GF-D8 (cell line): ENCODE measurements at regions not wholly inside any gene's neighbourhood (a gene's known extent, or its start where the extent isn't known, plus 50 kb on each side); places are given as distances from the start of the nearest gene placed in this dataset.

Experiments used
- DNase-seq: peaks from one replicate; lab custom pipeline; 2025; lab: John Stamatoyannopoulos, UW

DNA sequence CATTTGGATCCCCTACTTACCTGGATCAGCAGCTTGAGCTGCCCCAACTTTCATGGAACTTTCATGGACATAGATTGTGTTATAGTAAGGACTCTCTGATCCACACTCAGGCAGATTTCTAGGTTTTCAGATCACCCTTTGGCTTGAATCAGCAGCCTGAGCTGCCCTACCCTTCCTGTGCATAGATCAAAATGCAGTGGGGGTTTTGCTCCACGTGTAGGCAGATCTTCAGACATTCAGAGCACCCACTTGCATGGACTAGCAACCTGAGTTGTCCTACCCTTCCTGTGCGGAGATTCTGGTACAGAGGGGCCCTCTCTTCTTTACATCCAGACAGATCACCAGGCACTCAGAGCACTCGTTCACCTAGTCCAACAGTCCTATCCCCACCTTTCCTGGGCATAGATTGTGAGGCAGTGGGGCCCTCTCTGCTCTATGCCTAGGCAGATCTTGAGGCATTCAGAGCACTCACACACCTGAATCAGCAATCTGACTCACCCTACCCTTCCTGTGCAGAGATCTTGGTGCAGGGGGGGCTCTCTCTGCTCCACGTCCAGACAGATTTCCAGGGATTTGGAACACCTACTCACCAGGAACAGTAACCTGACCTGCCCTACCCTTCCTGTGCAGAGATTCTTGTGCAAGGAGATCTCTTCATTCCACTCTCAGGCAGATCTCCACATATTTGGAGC, 705.2 kb upstream of the NRSN1 start:
- DNase-seq: no peak

DNA sequence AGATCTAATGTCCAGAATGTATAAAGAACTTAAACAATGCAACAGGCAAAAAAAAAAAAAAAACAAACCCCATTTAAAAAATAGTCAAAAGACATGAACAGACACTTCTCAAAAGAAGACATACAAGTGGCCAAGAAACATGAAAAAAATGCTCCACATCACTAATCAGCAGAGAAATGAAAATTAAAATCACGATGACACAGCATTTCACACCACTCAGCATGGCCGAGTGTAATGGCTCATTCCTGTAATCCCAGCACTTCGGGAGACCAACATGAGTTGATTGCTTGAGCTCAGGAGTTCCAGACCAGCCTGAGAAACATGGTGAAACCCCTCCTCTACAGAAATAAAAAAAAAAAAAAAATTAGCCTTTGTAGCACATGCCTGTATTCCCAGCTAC, 701.4 kb upstream of the NRSN1 start:
- no peak for DNase-seq

DNA sequence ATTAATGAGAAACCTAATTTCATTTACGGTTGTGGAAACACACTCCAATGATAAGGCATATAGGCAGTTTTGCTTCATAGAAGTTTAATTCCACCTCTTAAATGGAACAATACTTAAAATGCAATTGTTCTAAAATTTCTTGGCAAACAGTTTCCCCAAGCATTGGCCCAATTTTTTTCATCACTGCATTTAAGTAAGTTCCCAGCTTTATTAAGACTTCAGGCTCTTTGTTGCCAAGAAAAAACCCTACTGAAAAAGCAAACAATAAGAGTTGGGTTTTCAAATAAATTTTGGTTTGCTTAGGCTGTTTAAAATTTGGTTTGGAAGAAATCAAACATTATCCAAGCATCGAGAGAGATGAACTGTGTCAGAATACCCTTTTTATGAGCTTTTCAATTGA, 690.9 kb upstream of the NRSN1 start:
- DNase-seq: no peak

DNA sequence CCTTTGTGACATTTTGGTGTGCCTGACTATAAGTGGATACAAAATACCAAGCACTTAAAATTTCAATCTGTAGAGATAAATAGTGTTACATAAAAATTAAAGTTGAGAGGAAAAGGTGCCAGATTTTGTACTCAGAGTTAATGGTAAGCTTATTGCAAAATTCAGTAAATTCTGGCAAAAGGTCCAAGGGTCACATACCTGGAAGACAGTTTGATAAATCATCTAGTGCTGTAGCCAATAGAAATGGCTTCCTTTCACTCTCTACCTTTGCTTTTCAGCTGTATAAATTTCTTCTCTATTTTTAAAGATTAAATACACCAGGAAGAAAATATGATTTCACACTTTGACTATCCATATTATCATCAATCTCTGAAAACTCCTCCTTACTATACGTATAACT, 690.2 kb upstream of the NRSN1 start:
- no peak for DNase-seq

DNA sequence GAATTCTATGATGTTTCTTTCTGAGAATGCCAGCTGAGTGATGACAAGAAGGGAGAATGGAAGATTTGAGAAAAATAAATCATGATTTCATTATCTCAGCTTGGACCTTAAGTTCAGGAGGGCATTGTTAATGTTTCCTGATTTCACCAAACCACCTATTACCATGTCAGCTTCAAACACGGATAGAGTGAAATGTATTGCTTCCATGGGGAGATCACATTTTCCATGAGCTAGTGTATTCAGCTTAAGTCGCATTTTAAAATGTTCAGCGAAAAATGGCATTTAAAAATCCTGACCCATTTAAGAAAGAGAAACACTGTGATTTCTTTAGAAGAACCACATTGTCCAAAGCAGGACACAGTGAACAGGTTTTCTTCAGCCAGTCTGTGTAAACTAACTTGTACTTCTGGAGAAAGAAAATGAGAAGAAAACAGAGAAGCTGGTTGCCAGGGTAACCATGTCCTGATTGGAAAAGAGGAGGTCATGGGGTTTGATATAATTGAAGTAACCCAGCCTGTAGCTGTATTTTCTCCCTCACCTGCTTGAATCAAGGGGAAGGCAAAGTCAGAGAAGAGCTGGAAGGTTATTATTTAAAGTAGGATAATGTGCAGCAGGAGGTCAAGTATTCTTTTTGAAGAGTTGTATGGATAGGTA, 684.1 kb upstream of the NRSN1 start:
- no peak for DNase-seq

DNA sequence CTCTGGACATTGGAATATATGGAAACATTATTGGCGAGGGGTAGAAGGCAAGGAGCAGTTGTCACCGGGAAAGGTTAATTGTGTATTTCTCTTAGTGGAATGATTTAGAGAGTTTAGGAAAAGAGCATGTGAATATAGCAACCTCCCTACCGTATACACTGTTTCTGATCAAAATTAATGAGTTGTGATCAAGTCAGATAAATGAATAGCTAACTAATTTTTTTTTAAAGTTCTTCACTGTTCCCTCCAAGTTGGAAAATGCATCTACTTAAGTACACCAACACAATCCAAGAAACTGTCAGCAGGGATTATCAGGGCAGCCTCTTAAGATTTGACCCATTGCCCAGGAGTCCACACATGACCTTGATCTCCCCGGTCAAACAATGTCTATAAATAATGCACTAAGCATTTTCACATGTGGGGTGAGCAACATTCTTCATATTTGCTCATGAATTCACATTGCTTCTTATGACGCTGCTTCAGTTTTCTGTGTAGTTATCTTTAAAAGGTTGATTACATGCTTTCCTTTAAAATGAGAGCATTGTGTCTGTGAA, 680.8 kb upstream of the NRSN1 start:
- no peak for DNase-seq

DNA sequence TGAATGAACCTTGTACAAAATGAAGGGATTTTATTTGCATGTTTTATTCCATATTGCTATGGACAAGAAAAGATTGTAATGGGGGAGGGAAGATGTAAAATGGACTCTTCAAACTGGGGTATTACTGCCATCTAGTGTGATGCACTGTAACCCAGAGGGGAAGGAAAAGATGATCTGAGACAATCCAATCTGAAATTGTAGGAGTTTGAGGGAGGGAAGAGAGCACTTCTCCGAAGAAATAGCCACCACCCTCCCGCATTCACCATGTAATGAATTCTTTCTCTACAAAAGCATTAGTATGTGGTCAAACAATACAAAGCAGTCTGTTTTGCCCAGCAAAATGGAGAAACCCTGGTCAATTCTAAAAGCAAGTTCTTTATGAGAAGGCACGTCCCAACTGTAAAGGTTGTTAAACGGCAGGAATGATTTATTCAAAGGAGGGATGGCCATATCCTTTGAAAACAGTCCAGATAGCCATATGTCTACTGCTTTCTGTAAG, 679.5 kb upstream of the NRSN1 start:
- no peak for DNase-seq

DNA sequence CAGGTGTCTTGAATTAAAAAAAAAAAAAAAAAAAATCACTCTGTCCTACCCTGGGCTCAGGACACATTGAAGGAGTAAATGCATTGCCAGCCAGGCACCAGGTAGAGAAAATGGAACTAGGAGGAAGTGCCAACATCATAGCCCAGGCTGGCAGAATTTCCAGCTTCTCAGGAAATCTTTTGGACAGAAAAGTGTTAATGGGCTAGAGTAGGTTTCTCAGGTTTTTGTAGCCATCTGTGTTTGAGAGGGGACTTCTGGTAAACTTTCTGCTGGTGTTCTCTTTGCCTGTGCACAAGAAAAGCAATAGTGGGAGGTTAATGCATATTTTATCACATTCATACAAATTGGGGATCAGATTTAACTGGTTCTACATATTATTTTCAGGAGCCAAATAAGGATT, 678.3 kb upstream of the NRSN1 start:
- DNase-seq: no peak

DNA sequence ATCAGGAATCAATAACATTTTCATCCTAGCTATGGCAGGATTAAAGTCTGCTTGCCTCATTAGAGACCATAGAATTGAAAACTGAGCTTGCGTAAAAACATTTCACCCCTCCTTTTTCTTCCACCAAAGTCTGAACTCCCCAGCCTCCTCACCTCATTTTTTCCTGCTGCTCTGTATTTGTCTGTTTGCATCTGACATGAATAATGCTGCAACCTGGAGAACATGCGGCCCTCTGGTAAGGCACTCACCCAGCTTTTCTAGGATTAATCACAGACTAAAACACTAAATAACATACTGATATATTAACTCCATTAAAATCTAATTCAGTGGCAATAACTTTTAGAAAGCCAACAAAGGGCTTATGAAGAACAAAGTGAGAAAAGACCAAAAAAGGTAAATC, 677.7 kb upstream of the NRSN1 start:
- no peak for DNase-seq

DNA sequence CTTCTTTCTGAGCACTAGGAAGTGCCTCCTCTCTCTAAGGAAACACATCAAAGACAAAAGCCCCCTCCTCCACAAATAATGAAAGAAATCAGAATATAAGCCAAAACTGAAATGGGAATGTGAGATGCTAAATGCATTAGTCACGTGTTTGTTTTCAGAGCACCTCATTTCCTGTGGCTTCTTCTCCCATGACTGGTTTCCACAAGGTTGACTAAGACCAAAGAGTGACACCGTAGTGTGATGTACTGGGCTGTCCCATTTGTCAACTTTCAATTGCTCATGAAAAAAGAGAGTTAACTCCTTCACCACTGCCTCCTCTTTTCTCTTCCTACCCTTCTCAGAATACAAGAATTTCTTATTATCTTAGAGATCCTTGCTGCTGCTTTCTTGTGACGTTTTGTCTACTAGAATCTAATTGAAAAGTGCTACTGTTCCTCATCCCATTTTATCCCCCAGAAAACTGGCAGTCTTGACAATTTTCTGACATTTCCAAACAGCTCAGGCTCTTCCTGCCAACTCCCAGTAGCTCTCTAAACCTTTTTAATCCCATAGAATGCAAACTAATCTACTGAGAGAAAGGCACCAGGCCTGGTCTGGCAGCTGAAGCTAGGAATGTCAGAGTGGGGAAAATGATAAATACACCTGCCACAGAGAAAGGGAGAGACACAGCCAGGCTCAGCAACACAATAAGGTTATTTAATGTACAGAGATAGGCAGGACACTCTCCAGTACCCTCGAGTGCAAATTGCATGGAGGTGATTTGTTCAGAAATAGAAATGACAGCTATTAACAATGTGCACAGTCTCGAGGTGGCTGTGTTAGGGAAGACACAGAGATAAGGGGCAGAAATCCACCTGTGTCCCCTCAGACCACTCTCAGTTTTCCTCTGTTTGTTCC, 671.7 kb upstream of the NRSN1 start:
- no peak for DNase-seq

DNA sequence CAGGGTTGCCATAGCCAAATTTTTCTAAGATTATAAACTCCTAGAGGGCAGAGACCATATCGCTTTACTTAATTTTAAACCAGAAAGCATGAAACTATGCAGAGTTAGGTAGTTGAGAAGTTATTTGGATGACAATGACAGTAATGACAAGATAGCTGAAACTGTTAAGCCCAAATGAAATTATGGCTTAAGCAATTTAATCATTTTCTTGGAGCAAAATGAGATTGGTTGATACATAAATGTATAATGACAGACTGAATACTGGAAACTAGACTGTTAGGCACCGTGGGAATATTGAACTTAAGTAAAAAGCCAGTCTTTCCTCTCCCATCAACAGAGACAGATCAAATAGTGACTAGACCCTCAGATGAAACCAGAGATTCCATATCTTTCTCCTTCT, 670.3 kb upstream of the NRSN1 start:
- DNase-seq: no peak

DNA sequence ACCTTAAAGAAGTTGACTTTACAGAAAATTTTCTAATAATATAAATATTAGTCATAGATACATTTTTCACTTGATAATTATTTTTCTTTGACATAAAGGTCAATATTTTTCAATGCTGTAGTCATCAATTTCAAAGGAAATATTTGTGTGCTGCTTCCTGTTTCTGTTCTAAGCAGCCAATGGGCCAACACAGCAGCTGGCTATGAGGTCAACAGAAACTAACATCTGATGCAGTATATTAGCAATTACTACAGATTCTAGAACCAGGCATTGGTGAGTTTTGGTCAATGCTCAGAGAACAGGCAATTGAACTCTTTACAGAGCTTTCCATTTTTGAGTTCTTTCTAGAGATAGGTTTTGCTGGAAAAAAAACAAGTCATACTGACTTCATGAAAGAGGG, 669.6 kb upstream of the NRSN1 start:
- no peak for DNase-seq

DNA sequence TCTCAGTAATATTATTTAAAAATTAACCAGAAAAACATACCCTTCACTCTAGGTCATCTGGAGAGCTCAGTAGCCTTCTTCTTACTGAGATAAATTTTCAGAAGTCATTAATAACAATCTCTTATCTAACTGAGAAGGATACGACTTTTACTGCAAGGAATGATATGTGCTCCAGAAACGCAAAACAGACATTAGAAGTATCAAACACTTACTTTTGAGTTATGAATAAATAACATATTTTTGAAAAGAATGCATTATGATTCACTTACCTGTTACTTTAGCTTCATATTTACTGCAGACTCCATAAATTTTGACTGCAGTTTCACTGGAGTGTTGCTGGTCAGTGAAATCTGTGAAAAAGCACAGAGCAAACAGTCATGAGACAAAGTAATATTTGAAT, 668.7 kb upstream of the NRSN1 start:
- DNase-seq: no peak

DNA sequence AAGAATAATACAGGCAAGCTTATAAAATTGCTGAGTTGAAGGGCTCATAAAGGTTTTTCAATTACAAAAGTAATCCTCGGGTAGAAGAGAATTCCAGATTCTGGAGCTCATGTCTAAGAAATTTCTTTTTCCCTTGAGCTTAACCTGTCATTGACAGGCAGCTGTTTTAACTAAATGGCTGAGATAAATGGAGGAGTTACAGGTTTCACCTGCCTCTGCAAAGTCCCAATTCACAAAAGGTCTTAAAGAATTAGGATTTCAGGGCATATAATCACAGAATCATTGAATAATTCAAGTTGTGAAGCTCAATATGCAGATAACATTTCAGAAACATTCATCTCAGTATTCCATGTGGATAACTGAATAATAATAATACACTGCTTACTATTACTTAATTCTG, 660.1 kb upstream of the NRSN1 start:
- no peak for DNase-seq

DNA sequence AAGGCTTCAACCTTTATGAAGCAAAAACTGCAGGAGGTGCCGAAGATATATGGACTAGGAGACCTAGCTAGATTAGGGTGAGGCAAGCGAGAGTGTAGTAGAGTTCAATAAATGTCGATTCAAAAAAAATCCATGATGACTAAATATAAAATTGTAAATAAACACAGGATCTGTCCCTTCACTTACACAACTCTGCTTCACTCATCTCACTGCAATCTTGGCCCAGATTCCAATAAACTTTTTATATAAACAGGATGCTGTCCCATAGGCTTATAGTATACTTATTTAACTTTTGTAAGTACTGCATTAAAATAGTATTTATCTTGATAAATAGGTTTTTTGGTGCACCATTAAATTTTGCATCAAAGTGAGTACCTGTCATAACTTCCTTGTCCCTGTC, 648.4 kb upstream of the NRSN1 start:
- DNase-seq: no peak

DNA sequence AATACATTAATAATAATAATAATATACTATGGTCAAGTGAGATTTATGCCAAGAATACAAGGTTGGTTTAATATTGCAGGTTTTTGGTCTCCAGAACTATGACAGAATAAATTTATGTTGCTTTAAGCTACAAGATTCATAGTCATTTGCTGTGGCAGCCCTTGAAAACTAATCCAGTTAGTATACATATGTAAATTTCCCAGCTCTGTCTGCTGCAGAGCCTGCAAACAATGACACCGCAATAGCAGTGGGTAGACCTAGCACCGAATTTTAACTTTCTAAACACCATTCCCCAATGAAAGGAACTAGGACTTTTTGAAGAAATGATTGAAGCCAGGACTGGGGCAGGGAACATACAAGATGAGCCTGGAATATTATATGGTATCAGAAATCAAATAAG, 647.7 kb upstream of the NRSN1 start:
- DNase-seq: no peak

DNA sequence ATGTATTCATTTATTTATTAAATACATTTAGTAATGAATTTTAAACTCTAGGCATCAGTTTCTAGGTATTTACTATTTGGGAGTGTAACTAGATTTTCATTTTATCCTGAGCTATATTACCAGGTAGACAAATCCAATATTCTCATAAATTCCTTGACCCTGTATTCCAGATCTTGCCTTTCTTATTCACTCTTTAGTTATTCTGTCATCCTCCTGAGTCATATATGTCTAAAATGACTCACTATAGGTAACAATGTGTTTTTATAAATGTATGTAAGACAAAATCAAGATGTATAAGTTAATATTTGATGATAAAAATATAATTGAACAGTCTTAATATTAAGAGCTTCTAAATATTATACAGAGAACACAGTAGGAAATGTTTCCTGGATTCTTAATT, 642.1 kb upstream of the NRSN1 start:
- no peak for DNase-seq

DNA sequence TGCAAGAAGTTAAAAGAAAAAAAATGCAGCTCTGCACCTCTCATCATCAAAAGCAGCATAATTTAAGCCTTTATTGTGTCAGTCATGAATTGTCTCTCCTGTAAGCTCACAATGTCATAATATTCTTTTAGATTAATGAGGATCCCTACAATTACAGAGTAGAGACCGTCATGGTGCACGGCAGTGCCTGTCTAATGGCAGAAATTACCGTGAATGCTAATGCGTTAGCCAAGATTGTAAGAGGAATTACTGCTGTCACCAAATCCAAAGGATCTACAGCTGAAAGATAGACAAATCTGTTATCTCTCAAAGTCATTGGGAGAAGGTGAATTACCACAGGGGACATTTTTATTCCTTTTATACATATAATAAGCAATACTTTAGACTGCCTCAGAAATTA, 631.6 kb upstream of the NRSN1 start:
- no peak for DNase-seq

DNA sequence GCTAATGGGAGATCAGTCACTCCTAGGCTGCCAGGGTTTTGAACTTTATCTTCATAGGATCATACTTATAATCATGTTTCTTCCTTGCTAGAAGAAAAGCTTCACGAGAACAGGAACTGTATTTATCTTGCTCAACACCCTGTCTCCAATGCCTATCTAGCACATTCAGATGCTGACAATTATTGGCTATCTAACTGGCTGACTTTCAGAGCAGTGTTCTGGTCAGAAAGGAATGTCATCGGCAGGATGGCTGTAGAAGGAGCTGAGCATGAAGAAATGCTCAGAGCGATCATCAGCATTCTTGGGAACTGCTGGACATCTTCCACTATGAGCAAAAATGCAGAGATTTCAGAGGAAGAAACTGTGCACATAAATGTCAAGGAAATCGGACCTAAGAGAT, 628.0 kb upstream of the NRSN1 start:
- no peak for DNase-seq

DNA sequence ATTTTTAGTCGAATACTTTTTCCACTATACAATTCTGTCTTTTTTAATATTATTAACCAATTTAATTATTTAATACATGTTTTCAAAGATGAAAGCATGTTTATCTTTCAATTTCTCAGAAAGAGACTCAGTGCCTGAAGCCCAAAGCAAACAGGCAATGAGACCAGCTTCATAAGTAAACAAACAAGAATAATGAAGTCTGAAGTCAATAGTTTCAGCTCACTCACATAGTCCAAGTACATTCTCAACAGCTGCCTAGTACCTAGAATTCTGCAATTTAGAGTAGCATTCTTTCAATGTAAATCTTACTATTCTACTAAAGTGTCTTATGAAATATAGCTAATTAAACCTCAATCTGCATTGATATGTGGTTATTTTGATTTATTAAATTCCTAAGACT, 626.5 kb upstream of the NRSN1 start:
- DNase-seq: no peak

DNA sequence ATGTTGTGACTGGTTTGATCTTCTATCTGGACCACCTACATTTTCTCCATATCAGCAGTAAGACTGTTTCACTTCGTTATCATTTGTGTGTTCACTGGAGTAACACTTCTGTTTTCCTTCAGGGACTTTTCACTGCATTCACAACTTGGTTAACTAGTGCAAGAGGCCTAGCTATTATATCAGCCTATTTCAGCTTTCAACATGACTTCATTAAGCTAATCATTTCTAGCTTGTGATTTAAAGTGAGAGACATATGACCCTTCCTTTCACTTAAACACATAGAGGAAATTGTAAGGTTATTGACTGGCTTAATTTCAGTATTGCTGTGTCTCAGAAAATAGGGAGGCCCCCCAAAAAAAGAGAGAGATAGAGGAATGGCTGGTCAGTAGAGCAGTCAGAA, 622.8 kb upstream of the NRSN1 start:
- no peak for DNase-seq

DNA sequence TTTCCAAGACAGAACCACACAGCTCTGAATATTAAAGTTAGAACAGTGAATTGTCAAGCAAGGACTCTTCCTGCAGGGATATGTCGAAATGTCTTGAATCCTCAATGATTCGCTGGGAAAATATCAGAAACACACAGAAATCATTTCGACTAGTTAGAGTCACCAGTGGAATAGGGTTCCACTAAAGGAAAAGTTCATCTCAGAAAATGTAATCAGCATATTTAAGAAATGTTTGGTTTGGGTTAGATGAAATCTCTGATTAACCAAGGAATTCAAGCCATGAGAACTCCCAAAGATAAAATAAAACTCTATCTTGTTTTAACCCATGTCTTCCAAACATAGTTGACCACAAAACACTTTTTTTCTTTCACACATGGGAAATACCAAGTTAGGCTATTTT, 621.0 kb upstream of the NRSN1 start:
- DNase-seq: no peak
